ENCODE measurements at regions not wholly inside any gene's neighbourhood (a gene's known extent, or its start where the extent isn't known, plus 50 kb on each side); places are given as distances from the start of the nearest gene placed in this dataset.

- Histone ChIP-seq H3K4me1 (ENCODE audit: insufficient read depth, low read length, poor library complexity, severe bottlenecking) (no peaks in the 10 kb centered on the region), H3K27me3 (ENCODE audit: insufficient read depth, low read length, poor library complexity, severe bottlenecking) (no peaks in the 10 kb centered on the region), H3K9ac (ENCODE audit: low read depth, low read length, poor library complexity, severe bottlenecking) (no peak overlapping the region), H2AFZ (ENCODE audit: low read length) (no peak overlapping the region), H3K79me2 (ENCODE audit: insufficient read depth, low read length) (no peaks in the 10 kb centered on the region), H3K4me3 (ENCODE audit: low read length, poor library complexity, severe bottlenecking) (no peak overlapping the region), H3K9me2 (replicated peaks; ENCODE audit: low read depth, low read length) (no peaks in the 10 kb centered on the region), H3K4me2 (ENCODE audit: low read depth, low read length, poor library complexity, severe bottlenecking) (no peak overlapping the region), H3K36me3 (ENCODE audit: insufficient read depth, low read length) (no peaks in the 10 kb centered on the region), H3K9me3 (ENCODE audit: insufficient read depth, low read depth, low read length) (no peaks in the 10 kb centered on the region), H4K20me1 (ENCODE audit: insufficient read depth, low read length, poor library complexity, severe bottlenecking) (no peaks in the 10 kb centered on the region), H3F3A (ENCODE audit: low read depth) (no peaks in the 10 kb centered on the region)
- TF ChIP-seq, protein P1, sequence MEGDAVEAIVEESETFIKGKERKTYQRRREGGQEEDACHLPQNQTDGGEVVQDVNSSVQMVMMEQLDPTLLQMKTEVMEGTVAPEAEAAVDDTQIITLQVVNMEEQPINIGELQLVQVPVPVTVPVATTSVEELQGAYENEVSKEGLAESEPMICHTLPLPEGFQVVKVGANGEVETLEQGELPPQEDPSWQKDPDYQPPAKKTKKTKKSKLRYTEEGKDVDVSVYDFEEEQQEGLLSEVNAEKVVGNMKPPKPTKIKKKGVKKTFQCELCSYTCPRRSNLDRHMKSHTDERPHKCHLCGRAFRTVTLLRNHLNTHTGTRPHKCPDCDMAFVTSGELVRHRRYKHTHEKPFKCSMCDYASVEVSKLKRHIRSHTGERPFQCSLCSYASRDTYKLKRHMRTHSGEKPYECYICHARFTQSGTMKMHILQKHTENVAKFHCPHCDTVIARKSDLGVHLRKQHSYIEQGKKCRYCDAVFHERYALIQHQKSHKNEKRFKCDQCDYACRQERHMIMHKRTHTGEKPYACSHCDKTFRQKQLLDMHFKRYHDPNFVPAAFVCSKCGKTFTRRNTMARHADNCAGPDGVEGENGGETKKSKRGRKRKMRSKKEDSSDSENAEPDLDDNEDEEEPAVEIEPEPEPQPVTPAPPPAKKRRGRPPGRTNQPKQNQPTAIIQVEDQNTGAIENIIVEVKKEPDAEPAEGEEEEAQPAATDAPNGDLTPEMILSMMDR (conservative IDR thresholded peaks at IDR 0.05; ENCODE audit: low read length): no peak
- no peak for TF ChIP-seq EZH2phosphoT487 (IDR thresholded peaks at IDR 0.05; ENCODE audit: borderline replicate concordance)
These were observed 106.0 kb downstream of the TMEM144 start for GRCh38 chr4:158316264-158316663.

DNA sequence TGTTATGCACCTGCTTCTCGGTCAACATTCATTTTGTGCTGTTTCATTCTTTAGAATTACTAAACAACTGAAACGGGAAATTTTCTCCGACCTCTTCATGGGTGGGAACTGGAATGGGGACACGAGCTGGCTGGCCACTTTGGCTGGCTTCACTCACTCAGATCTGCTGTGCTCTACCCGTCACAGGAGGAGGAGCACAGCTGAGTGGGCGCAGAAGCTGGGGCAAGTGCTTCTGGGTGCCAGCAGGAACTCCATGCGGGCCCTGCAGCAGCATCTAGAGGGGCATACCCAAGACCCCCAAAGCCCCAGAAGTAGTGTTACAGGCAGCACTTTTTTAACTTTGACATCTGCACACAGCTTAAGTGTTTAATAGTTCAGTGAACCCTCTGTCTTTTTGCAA is 109.6 kb downstream of the TMEM144 start:
- no peaks in the 10 kb centered on the region for H3K27me3 ChIP-seq (ENCODE audit: insufficient read depth, low read length, poor library complexity, severe bottlenecking)
- no peak overlapping the region for H3K4me3 ChIP-seq (ENCODE audit: low read length, poor library complexity, severe bottlenecking)
- H3K9me2 ChIP-seq (replicated peaks; ENCODE audit: low read depth, low read length): no peaks in the 10 kb centered on the region
- no peaks in the 10 kb centered on the region for H3K9me3 ChIP-seq (ENCODE audit: insufficient read depth, low read depth, low read length)
- no peaks in the 10 kb centered on the region for H4K20me1 ChIP-seq (ENCODE audit: insufficient read depth, low read length, poor library complexity, severe bottlenecking)
- no peak overlapping the region for H3K4me2 ChIP-seq (ENCODE audit: low read depth, low read length, poor library complexity, severe bottlenecking)
- no peaks in the 10 kb centered on the region for H3K36me3 ChIP-seq (ENCODE audit: insufficient read depth, low read length)
- no peaks in the 10 kb centered on the region for H3K4me1 ChIP-seq (ENCODE audit: insufficient read depth, low read length, poor library complexity, severe bottlenecking)
- no peak for TF ChIP-seq EZH2phosphoT487 (IDR thresholded peaks at IDR 0.05; ENCODE audit: borderline replicate concordance)
- TF ChIP-seq, protein P1 (conservative IDR thresholded peaks at IDR 0.05; ENCODE audit: low read length): no peak
- no peaks in the 10 kb centered on the region for H3K79me2 ChIP-seq (ENCODE audit: insufficient read depth, low read length)
- no peaks in the 10 kb centered on the region for H3F3A ChIP-seq (ENCODE audit: low read depth)
- H2AFZ ChIP-seq (ENCODE audit: low read length): no peak overlapping the region
- H3K9ac ChIP-seq (ENCODE audit: low read depth, low read length, poor library complexity, severe bottlenecking): no peak overlapping the region

DNA sequence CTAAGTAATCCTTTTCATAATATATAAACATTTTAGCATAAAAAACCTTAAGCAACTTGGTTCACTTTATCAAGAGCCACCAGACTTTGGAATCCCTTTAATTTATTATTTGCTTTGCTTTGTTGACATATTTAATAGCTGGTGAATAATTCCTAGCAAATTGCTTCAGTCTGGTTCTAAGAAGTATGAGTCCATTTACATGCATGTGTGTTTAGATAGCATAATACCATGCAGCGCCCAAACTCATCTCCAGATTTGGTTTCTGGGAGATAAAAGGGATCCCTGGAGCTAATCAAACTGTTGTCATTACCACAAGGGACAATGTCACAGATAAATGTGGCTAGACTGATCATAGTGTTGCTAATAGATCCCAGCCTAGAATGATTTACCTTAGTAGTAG is 111.8 kb downstream of the TMEM144 start:
- Histone ChIP-seq H3K9me2 (replicated peaks; ENCODE audit: low read depth, low read length) (no peaks in the 10 kb centered on the region), H2AFZ (ENCODE audit: low read length) (no peak overlapping the region), H3K79me2 (ENCODE audit: insufficient read depth, low read length) (no peaks in the 10 kb centered on the region), H3K9me3 (ENCODE audit: insufficient read depth, low read depth, low read length) (no peaks in the 10 kb centered on the region), H3K4me3 (ENCODE audit: low read length, poor library complexity, severe bottlenecking) (no peak overlapping the region), H3K4me2 (ENCODE audit: low read depth, low read length, poor library complexity, severe bottlenecking) (no peak overlapping the region), H3K36me3 (ENCODE audit: insufficient read depth, low read length) (no peaks in the 10 kb centered on the region), H3K9ac (ENCODE audit: low read depth, low read length, poor library complexity, severe bottlenecking) (no peak overlapping the region), H4K20me1 (ENCODE audit: insufficient read depth, low read length, poor library complexity, severe bottlenecking) (no peaks in the 10 kb centered on the region), H3K4me1 (ENCODE audit: insufficient read depth, low read length, poor library complexity, severe bottlenecking) (no peaks in the 10 kb centered on the region), H3K27me3 (ENCODE audit: insufficient read depth, low read length, poor library complexity, severe bottlenecking) (no peaks in the 10 kb centered on the region), H3F3A (ENCODE audit: low read depth) (no peaks in the 10 kb centered on the region)
- TF ChIP-seq, protein P1 (conservative IDR thresholded peaks at IDR 0.05; ENCODE audit: low read length): no peak
- TF ChIP-seq EZH2phosphoT487 (IDR thresholded peaks at IDR 0.05; ENCODE audit: borderline replicate concordance): no peak

Data from Loucy (cell line).